PC-3 (cell line): ENCODE measurements at regions not wholly inside any gene's neighbourhood (a gene's known extent, or its start where the extent isn't known, plus 50 kb on each side); places are given as distances from the start of the nearest gene placed in this dataset.

ENCODE experiments used
- ATAC-seq: fragments of 200-7000 bp; cut with Tn5 transposase; 2 replicates; pipeline ENCODE4 v1.9.1; 2020; ENCODE audit warnings: mild to moderate bottlenecking, moderate library complexity
- BruUV-seq: library from RNA; stranded (reverse); fragments of 400-500 nt; replicated peaks from 2 replicates; lab custom pipeline; 2021; lab: Mats Ljungman, UMichigan
- CTCF ChIA-PET: fragments of 300-600 bp; sonication (Branson Sonifier 250); formaldehyde crosslinking; loops from one replicate; lab custom pipeline; 2022; ENCODE audit warnings: antibody characterized with exemption; lab: Charles Lee
- POLR2A ChIA-PET: fragments of 300-600 bp; sonication (Branson Sonifier 250); formaldehyde crosslinking; loops from one replicate; lab custom pipeline; 2022; ENCODE audit warnings: antibody characterized with exemption; ENCODE audit not compliant: unreplicated experiment; lab: Charles Lee
- DNase-seq: peaks from one replicate; pipeline ENCODE4 v3.0.0-alpha.2; 2015
- H2AFZ ChIP-seq: fragments of 300-600 bp; sonication (generic); 2 replicates; pipeline ENCODE4 v1.6.0; 2016; ENCODE audit warnings: antibody characterized with exemption, low read length
- H3F3A ChIP-seq: fragments of 300-600 bp; sonication (generic); one replicate; pipeline ENCODE4 v1.6.0; 2017; ENCODE audit warnings: antibody characterized with exemption, low read length, control low read depth, mild to moderate bottlenecking; ENCODE audit not compliant: unreplicated experiment
- H3K27ac ChIP-seq: fragments of 300-600 bp; sonication (generic); 2 replicates; pipeline ENCODE4 v1.5.1; 2016; ENCODE audit warnings: mild to moderate bottlenecking, low read length
- H3K27me3 ChIP-seq: fragments of 300-600 bp; sonication (generic); 2 replicates; pipeline ENCODE4 v1.6.1; 2016; ENCODE audit warnings: low read length, mixed read lengths
- H3K36me3 ChIP-seq: fragments of 300-600 bp; sonication (generic); 2 replicates; pipeline ENCODE4 v1.6.1; 2016; ENCODE audit warnings: low read depth, mixed run types, low read length, mixed read lengths
- H3K4me1 ChIP-seq: fragments of 300-600 bp; sonication (generic); 2 replicates; pipeline ENCODE4 v1.5.1; 2016; ENCODE audit warnings: low read length; ENCODE audit not compliant: insufficient read depth
- H3K4me2 ChIP-seq: fragments of 300-600 bp; sonication (generic); 2 replicates; pipeline ENCODE4 v1.6.0; 2016; ENCODE audit warnings: low read length
- H3K4me3 ChIP-seq: fragments of 300-600 bp; sonication (generic); 2 replicates; pipeline ENCODE4 v1.5.1; 2016; ENCODE audit warnings: mild to moderate bottlenecking, low read length, mixed read lengths
- H3K79me2 ChIP-seq: fragments of 300-600 bp; sonication (generic); 2 replicates; pipeline ENCODE4 v1.6.1; 2017; ENCODE audit warnings: low read length, mixed read lengths
- H3K9ac ChIP-seq: fragments of 300-600 bp; sonication (generic); 2 replicates; pipeline ENCODE4 v1.6.0; 2016; ENCODE audit warnings: mild to moderate bottlenecking, low read length
- H3K9me2 ChIP-seq: fragments of 300-600 bp; sonication (generic); replicated peaks from 2 replicates; pipeline ENCODE4 v1.6.1; 2016; ENCODE audit warnings: mixed run types, low read length, mixed read lengths
- H3K9me3 ChIP-seq: fragments of 300-600 bp; sonication (generic); 2 replicates; pipeline ENCODE4 v1.6.1; 2016; ENCODE audit warnings: low read length, mixed read lengths
- H4K20me1 ChIP-seq: fragments of 300-600 bp; sonication (generic); 2 replicates; pipeline ENCODE4 v1.6.1; 2016; ENCODE audit warnings: low read length, mixed read lengths
- EZH2 ChIP-seq: fragments of 300-600 bp; sonication (generic); IDR thresholded peaks from one replicate; pipeline ENCODE4 v1.6.1; 2017; ENCODE audit warnings: antibody characterized with exemption, mild to moderate bottlenecking, low read length; ENCODE audit not compliant: unreplicated experiment
- EZH2phosphoT487 ChIP-seq: fragments of 300-600 bp; sonication (generic); IDR thresholded peaks from 2 replicates; pipeline ENCODE4 v1.6.1; 2018; ENCODE audit warnings: mild to moderate bottlenecking, antibody characterized with exemption, low read length, borderline replicate concordance
- intact Hi-C: fragments of 100-400 bp; cut with micrococcal nuclease; formaldehyde crosslinking; loops from 2 replicates; pipeline ENCODE4 v1.9.0; 2023
- TF ChIP-seq, protein P1 (sequence below): fragments of 300-600 bp; sonication (generic); conservative IDR thresholded peaks from 2 replicates; pipeline ENCODE4 v1.5.1; 2017; ENCODE audit warnings: antibody characterized with exemption, low read depth, mild to moderate bottlenecking, low read length

DNA sequence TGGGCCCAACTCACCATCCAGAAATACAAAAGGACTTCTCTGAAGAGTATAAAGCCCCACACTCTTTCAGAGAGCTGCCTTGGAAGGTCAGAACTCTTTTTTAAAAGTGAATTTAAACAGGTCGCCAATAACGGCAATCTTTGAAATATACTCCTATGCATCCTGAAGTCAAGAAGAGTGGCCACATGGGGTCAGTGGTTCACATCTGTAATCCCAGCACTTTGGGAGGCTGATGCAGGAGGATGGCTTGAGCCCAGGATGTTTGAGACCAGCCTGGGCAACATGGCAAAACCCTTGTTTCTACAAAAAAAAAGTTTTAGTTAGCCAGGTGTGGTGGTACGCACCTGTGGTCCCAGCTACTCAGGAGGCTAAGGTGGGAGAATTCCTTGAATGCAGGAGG lies 68.1 kb upstream of the FZD7 start:
- Histone ChIP-seq H3F3A (no peaks in the 10 kb centered on the region), H4K20me1 (no peaks in the 10 kb centered on the region), H3K27ac (no peak overlapping the region), H3K4me3 (no peak overlapping the region), H3K36me3 (no peaks in the 10 kb centered on the region), H3K9me3 (no peaks in the 10 kb centered on the region), H3K4me2 (no peak overlapping the region), H3K9me2 (0 out of 2 replicates have a peak, but pooled peaks cover 5% of the 10 kb centered on the region), H2AFZ (no peak overlapping the region), H3K27me3 (no peaks in the 10 kb centered on the region), H3K9ac (no peak overlapping the region), H3K4me1 (no peaks in the 10 kb centered on the region; the same call in 1 of the 2 replicates), H3K79me2 (no peaks in the 10 kb centered on the region)
- ChIA-PET CTCF (no interaction called here), POLR2A (interaction anchor here (0.6 kb wide), 1 partner anchor 26 kb away, joined by 6 read pairs; no protein-coding TSS in a partner anchor)
- TF ChIP-seq, protein P1, sequence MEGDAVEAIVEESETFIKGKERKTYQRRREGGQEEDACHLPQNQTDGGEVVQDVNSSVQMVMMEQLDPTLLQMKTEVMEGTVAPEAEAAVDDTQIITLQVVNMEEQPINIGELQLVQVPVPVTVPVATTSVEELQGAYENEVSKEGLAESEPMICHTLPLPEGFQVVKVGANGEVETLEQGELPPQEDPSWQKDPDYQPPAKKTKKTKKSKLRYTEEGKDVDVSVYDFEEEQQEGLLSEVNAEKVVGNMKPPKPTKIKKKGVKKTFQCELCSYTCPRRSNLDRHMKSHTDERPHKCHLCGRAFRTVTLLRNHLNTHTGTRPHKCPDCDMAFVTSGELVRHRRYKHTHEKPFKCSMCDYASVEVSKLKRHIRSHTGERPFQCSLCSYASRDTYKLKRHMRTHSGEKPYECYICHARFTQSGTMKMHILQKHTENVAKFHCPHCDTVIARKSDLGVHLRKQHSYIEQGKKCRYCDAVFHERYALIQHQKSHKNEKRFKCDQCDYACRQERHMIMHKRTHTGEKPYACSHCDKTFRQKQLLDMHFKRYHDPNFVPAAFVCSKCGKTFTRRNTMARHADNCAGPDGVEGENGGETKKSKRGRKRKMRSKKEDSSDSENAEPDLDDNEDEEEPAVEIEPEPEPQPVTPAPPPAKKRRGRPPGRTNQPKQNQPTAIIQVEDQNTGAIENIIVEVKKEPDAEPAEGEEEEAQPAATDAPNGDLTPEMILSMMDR = peak; percentile 46; the same call in 1 of the 2 replicates
- TF ChIP-seq EZH2phosphoT487 (no peak), EZH2 (no peak)
- no TSS peak for BruUV-seq
- peak; percentile 59; the same call in 1 of the 2 replicates for ATAC-seq
- intact Hi-C loops = loop anchor here (5.0 to 10.0 kb wide), 2 partner anchors 89 to 212 kb away; no protein-coding TSS in a partner anchor
- peak; percentile 28 for DNase-seq

DNA sequence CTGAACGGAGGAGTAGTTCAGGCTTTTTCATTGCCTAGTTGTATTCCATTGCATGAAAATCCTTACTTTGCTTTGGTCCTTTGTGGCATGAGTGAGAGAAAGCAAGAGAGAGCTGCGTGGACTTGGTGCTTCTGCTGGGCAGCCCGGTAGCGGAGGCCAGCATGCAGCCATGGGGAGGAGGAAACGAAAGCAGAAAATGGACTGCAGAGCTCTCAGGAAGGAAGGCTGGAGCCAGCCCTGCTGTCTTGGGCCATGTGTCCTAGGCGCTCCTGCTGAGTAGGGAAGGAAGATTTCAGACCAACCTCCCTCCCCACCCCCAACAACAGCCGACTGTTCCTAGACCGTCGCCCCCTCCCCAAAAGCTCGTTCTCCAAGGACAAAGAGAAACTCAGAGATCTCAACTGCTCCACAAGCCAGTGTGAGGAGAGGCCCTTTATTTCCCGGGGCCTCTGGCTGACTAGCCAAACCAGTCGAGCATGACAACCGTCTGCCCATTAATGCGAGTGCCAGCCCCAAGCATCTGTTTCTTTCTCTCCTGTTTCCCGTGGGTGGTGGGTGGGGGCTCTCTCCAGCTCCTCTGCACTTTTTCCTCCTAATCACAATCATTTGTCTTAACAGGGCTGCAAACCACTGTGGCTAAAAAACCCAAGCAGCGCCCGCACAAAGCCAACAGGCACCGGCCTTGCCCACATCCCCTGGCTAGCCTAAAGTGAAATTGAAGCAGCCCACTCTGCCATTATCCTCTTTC lies 66.8 kb upstream of the FZD7 start:
- 0 out of 2 replicates have a peak, but pooled peaks cover 5% of the 10 kb centered on the region for H3K9me2 ChIP-seq
- H3K4me1 ChIP-seq = no peaks in the 10 kb centered on the region; the same call in 1 of the 2 replicates
- no peak overlapping the region for H3K4me2 ChIP-seq
- POLR2A ChIA-PET = no interaction called here
- H4K20me1 ChIP-seq = no peaks in the 10 kb centered on the region
- BruUV-seq = no TSS peak
- no peaks in the 10 kb centered on the region for H3K9me3 ChIP-seq
- H3K27me3 ChIP-seq = no peaks in the 10 kb centered on the region
- no peak overlapping the region for H3K27ac ChIP-seq
- no peak overlapping the region for H3K4me3 ChIP-seq
- no peak overlapping the region for H3K9ac ChIP-seq
- ATAC-seq = no peak
- intact Hi-C loops = loop anchor here (5.0 to 10.0 kb wide), 2 partner anchors 88 to 210 kb away; no protein-coding TSS in a partner anchor
- no peaks in the 10 kb centered on the region for H3K79me2 ChIP-seq
- no peaks in the 10 kb centered on the region for H3F3A ChIP-seq
- H2AFZ ChIP-seq = 0 out of 2 replicates have a peak overlapping the region, but pooled peaks have one; percentile 6
- H3K36me3 ChIP-seq = no peaks in the 10 kb centered on the region
- TF ChIP-seq, protein P1 = no peak
- TF ChIP-seq EZH2phosphoT487 (no peak), EZH2 (no peak)
- CTCF ChIA-PET = no interaction called here
- peak; percentile 6 for DNase-seq

DNA sequence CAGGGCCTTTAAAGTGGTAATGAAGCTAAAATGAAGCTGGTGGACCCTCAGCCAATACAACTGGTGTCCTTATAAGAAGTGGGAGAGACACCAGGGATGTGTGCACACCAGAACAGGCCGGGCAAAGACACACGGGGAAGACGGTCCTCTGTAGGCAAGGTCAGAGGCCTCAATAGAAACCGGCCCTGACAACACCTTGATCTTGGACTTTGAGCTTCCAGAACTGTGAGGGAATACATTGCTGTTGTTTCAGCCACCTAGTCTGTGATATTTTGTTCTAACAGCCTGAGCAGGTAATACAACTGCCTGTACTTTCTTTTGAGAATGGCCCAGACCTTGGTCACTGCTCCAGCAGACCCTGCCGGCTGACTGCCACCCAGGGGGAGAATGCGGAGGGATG lies 65.6 kb upstream of the FZD7 start:
- no peaks in the 10 kb centered on the region; the same call in 1 of the 2 replicates for H3K4me1 ChIP-seq
- no peak overlapping the region for H3K27ac ChIP-seq
- H3K27me3 ChIP-seq = no peaks in the 10 kb centered on the region
- no peaks in the 10 kb centered on the region for H3K9me2 ChIP-seq
- no peak for DNase-seq
- H3K36me3 ChIP-seq = no peaks in the 10 kb centered on the region
- H3K9ac ChIP-seq = no peak overlapping the region
- POLR2A ChIA-PET = no interaction called here
- H3F3A ChIP-seq = no peaks in the 10 kb centered on the region
- no peak overlapping the region for H3K4me3 ChIP-seq
- no peaks in the 10 kb centered on the region for H4K20me1 ChIP-seq
- ATAC-seq = no peak
- CTCF ChIA-PET = no interaction called here
- intact Hi-C loops = loop anchor here (5.0 to 10.0 kb wide), 2 partner anchors 87 to 209 kb away; no protein-coding TSS in a partner anchor
- no peak overlapping the region for H2AFZ ChIP-seq
- no peaks in the 10 kb centered on the region for H3K79me2 ChIP-seq
- no peak overlapping the region for H3K4me2 ChIP-seq
- no peak for TF ChIP-seq EZH2
- no TSS peak for BruUV-seq
- no peaks in the 10 kb centered on the region for H3K9me3 ChIP-seq
